Mesenchymal stem cell (in vitro differentiated cells and primary cell): ENCODE measurements at regions not wholly inside any gene's neighbourhood (a gene's known extent, or its start where the extent isn't known, plus 50 kb on each side); places are given as distances from the start of the nearest gene placed in this dataset.

Experiments
- DNase-seq: peaks from one replicate; pipeline ENCODE4 v3.0.0-alpha.2; 2013
- H2AFZ ChIP-seq: one replicate; pipeline ENCODE4 v1.6.1; 2013; ENCODE audit warnings: low read depth, mild to moderate bottlenecking, control low read depth, inconsistent platforms, low read length, moderate library complexity
- H2AK5ac ChIP-seq: 2 replicates; pipeline ENCODE4 v1.6.1; 2013; ENCODE audit warnings: low read length, moderate library complexity, mild to moderate bottlenecking, inconsistent platforms; ENCODE audit not compliant: severe bottlenecking
- H2BK120ac ChIP-seq: one replicate; pipeline ENCODE4 v1.6.1; 2013; ENCODE audit warnings: low read depth, mild to moderate bottlenecking, inconsistent platforms, low read length, moderate library complexity
- H2BK12ac ChIP-seq, 2 experiments: one replicate each; pipeline ENCODE4 v1.6.1; 2013; ENCODE audit warnings: inconsistent platforms in 2 of 2, low read length in 2 of 2, mild to moderate bottlenecking in 2 of 2, moderate library complexity in 2 of 2, control low read depth in 1 of 2
- H2BK15ac ChIP-seq: one replicate; pipeline ENCODE4 v1.6.1; 2013; ENCODE audit warnings: mild to moderate bottlenecking, low read depth, inconsistent platforms; ENCODE audit not compliant: poor library complexity, severe bottlenecking
- H2BK5ac ChIP-seq: 2 replicates; pipeline ENCODE4 v1.6.1; 2013; ENCODE audit warnings: low read depth, mild to moderate bottlenecking, low read length, control low read depth, inconsistent platforms; ENCODE audit not compliant: poor library complexity, severe bottlenecking
- H3K14ac ChIP-seq, 2 experiments: one replicate each; pipeline ENCODE4 v1.6.1; 2013; ENCODE audit warnings: inconsistent platforms in 2 of 2, low read length in 2 of 2, control low read depth in 1 of 2, mild to moderate bottlenecking in 1 of 2, moderate library complexity in 1 of 2
- H3K18ac ChIP-seq, 2 experiments: one replicate each; pipeline ENCODE4 v1.6.1; 2013; ENCODE audit warnings: inconsistent platforms in 2 of 2, low read length in 2 of 2, control low read depth in 1 of 2, low read depth in 1 of 2, mild to moderate bottlenecking in 1 of 2
- H3K23ac ChIP-seq, 2 experiments: one replicate each; pipeline ENCODE4 v1.6.1; 2013; ENCODE audit warnings: inconsistent platforms in 2 of 2, low read length in 2 of 2, mild to moderate bottlenecking in 2 of 2, moderate library complexity in 2 of 2, control low read depth in 1 of 2
- H3K27ac ChIP-seq: 2 replicates; pipeline ENCODE4 v1.5.1; 2013; ENCODE audit warnings: mild to moderate bottlenecking, moderate library complexity, low read length, control low read depth, inconsistent platforms; ENCODE audit not compliant: poor library complexity, severe bottlenecking
- H3K27me3 ChIP-seq, 2 experiments: 2 replicates each; pipeline versions ENCODE4 v1.6.1 to v1.7.0; 2013; ENCODE audit warnings: low read length in 2 of 2, mild to moderate bottlenecking in 2 of 2, moderate library complexity in 2 of 2, control low read depth in 1 of 2, inconsistent platforms in 1 of 2; ENCODE audit not compliant: control insufficient read depth in 1 of 2, insufficient read depth in 1 of 2
- H3K36me3 ChIP-seq, 2 experiments: 2 replicates each; pipeline versions ENCODE4 v1.6.1 to v1.7.0; 2013; ENCODE audit warnings: low read length in 2 of 2, control low read depth in 1 of 2, inconsistent platforms in 1 of 2, low read depth in 1 of 2, mild to moderate bottlenecking in 1 of 2; ENCODE audit not compliant: insufficient read depth in 2 of 2, control insufficient read depth in 1 of 2
- H3K4ac ChIP-seq, 2 experiments: one replicate each; pipeline ENCODE4 v1.6.1; 2013; ENCODE audit warnings: inconsistent platforms in 2 of 2, low read length in 2 of 2, mild to moderate bottlenecking in 2 of 2, moderate library complexity in 2 of 2, control low read depth in 1 of 2, low read depth in 1 of 2
- H3K4me1 ChIP-seq: 2 replicates; pipeline ENCODE4 v1.6.1; 2013; ENCODE audit warnings: low read depth, low read length, control low read depth; ENCODE audit not compliant: control insufficient read depth, insufficient read depth
- H3K4me2 ChIP-seq: 2 replicates; pipeline ENCODE4 v1.6.1; 2013; ENCODE audit warnings: low read length, mild to moderate bottlenecking, inconsistent platforms; ENCODE audit not compliant: poor library complexity, severe bottlenecking
- H3K4me3 ChIP-seq, 2 experiments: 2 replicates each; pipeline versions ENCODE4 v1.5.1 to v1.7.0; 2013; ENCODE audit warnings: low read length in 2 of 2, mild to moderate bottlenecking in 2 of 2, control low read depth in 1 of 2, low read depth in 1 of 2; ENCODE audit not compliant: insufficient read depth in 1 of 2
- H3K79me1 ChIP-seq: replicated peaks from 2 replicates; pipeline ENCODE4 v1.6.1; 2013; ENCODE audit warnings: mild to moderate bottlenecking, control low read depth, low read length, inconsistent platforms; ENCODE audit not compliant: poor library complexity, severe bottlenecking
- H3K9ac ChIP-seq: 2 replicates; pipeline ENCODE4 v1.7.0; 2013; ENCODE audit warnings: mild to moderate bottlenecking, low read length, moderate library complexity
- H3K9me3 ChIP-seq: 2 replicates; pipeline ENCODE4 v1.7.0; 2013; ENCODE audit warnings: mild to moderate bottlenecking, low read length; ENCODE audit not compliant: control insufficient read depth
- H4K8ac ChIP-seq: one replicate; pipeline ENCODE4 v1.6.1; 2013; ENCODE audit warnings: inconsistent platforms, mild to moderate bottlenecking, low read length, moderate library complexity
- H4K91ac ChIP-seq: one replicate; pipeline ENCODE4 v1.6.1; 2013; ENCODE audit warnings: mild to moderate bottlenecking, low read length, inconsistent platforms
- WGBS: methylation state at CpG from one replicate; pipeline ENCODE4 v1.1.7; 2013; ENCODE audit warnings: mixed read lengths; 5-methylcytosine and 5-hydroxymethylcytosine counted together

GRCh38 chr2:19577723-19578122 is 219.3 kb upstream of the OSR1 start:
- Histone ChIP-seq H3K27me3 (no peaks in the 10 kb centered on the region), H3K79me1 (no peaks in the 10 kb centered on the region), H4K91ac (no peak overlapping the region), H2BK120ac (no peak overlapping the region), H2BK12ac (no peak overlapping the region), H2AK5ac (no peak overlapping the region), H3K18ac (peak overlapping the region in 1 of 2 experiments; percentile 8), H2BK15ac (no peak overlapping the region), H4K8ac (no peak overlapping the region), H3K14ac (no peak overlapping the region), H3K23ac (no peak overlapping the region), H2AFZ (no peak overlapping the region), H3K4me3 (no peak overlapping the region), H3K36me3 (no peaks in the 10 kb centered on the region), H3K9ac (peak overlapping the region; percentile 30), H3K4me2 (no peak overlapping the region), H3K9me3 (no peaks in the 10 kb centered on the region), H3K4me1 (peaks cover 16% of the 10 kb centered on the region), H2BK5ac (no peak overlapping the region), H3K27ac (no peak overlapping the region), H3K4ac (no peak overlapping the region)
- peak; percentile 56 for DNase-seq
- WGBS: 62% methylated on average over 2 of the region's 3 CpGs

DNA sequence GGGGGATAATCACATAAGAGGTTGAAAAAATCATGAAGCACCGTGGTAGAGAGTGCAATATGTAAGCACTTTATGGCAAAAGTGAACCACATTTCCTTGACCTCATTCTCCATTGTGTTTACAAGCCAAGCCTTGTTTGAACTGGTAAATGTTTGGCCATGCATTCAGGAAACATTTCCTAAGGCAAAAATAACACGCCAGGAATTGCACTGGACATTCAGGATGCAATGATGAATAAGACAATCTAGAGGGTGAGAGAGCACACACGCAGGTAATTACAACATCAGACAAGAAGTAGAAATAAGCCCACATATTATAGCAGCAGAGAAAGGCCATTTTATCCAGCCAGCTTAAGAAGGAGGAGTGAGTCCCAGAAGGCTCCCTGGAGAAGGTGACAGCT is 218.0 kb upstream of the OSR1 start:
- H3K36me3 ChIP-seq: no peaks in the 10 kb centered on the region
- no peaks in the 10 kb centered on the region for H3K79me1 ChIP-seq
- 88% methylated on average over 3 of the region's 3 CpGs for WGBS
- peaks cover 16% of the 10 kb centered on the region for H3K4me1 ChIP-seq
- no peak overlapping the region for H3K4me2 ChIP-seq
- no peak overlapping the region for H3K14ac ChIP-seq
- H3K27me3 ChIP-seq: peaks cover 0 to 7% of the 10 kb centered on the region in 2 experiments
- H2BK5ac ChIP-seq: no peak overlapping the region
- no peak overlapping the region for H2BK15ac ChIP-seq
- H3K4ac ChIP-seq: peak overlapping the region in 1 of 2 experiments; percentile 13
- H3K9me3 ChIP-seq: no peaks in the 10 kb centered on the region
- H2AFZ ChIP-seq: no peak overlapping the region
- H3K27ac ChIP-seq: no peak overlapping the region
- peak; percentile 30 for DNase-seq
- H2BK120ac ChIP-seq: no peak overlapping the region
- no peak overlapping the region for H2BK12ac ChIP-seq
- H3K9ac ChIP-seq: no peak overlapping the region
- H2AK5ac ChIP-seq: no peak overlapping the region
- no peak overlapping the region for H3K23ac ChIP-seq
- H4K8ac ChIP-seq: no peak overlapping the region
- H3K18ac ChIP-seq: no peak overlapping the region
- no peak overlapping the region for H3K4me3 ChIP-seq
- H4K91ac ChIP-seq: no peak overlapping the region

- Histone ChIP-seq H3K23ac (no peak overlapping the region), H3K9me3 (no peaks in the 10 kb centered on the region), H2AFZ (no peak overlapping the region), H3K4me3 (no peak overlapping the region), H3K27me3 (peaks cover 0 to 8% of the 10 kb centered on the region in 2 experiments), H3K79me1 (no peaks in the 10 kb centered on the region), H2AK5ac (no peak overlapping the region), H2BK12ac (no peak overlapping the region), H2BK15ac (no peak overlapping the region), H3K4ac (no peak overlapping the region), H3K36me3 (no peaks in the 10 kb centered on the region), H2BK5ac (no peak overlapping the region), H3K4me2 (no peak overlapping the region), H3K18ac (no peak overlapping the region), H3K4me1 (peaks cover 15% of the 10 kb centered on the region), H3K27ac (no peak overlapping the region), H4K91ac (no peak overlapping the region), H3K14ac (no peak overlapping the region), H4K8ac (no peak overlapping the region), H2BK120ac (no peak overlapping the region), H3K9ac (peak overlapping the region; percentile 53)
- no peak for DNase-seq
Observed at GRCh38 chr2:19575641-19576040, 217.2 kb upstream of the OSR1 start.

GRCh38 chr2:19574778-19575260 is 216.4 kb upstream of the OSR1 start:
- Histone ChIP-seq H3K27me3 (peaks cover 0 to 8% of the 10 kb centered on the region in 2 experiments), H2AFZ (no peak overlapping the region)
- 27% methylated on average over 5 of the region's 5 CpGs for WGBS

More at GRCh38 chr2:19574778-19575260, 216.4 kb upstream of the OSR1 start:
- no peaks in the 10 kb centered on the region for H3K9me3 ChIP-seq
- H2BK15ac ChIP-seq: no peak overlapping the region
- peak overlapping the region; percentile 36 for H4K8ac ChIP-seq
- peak overlapping the region in 1 of 2 experiments; percentile 24 for H3K4me3 ChIP-seq
- H3K27ac ChIP-seq: peak overlapping the region; percentile 34
- no peak overlapping the region for H2BK5ac ChIP-seq
- H3K4me1 ChIP-seq: peaks cover 10% of the 10 kb centered on the region
- no peak overlapping the region for H3K14ac ChIP-seq
- no peak overlapping the region for H2BK12ac ChIP-seq
- no peaks in the 10 kb centered on the region for H3K36me3 ChIP-seq
- no peak overlapping the region for H3K23ac ChIP-seq
- no peaks in the 10 kb centered on the region for H3K79me1 ChIP-seq
- H3K9ac ChIP-seq: peak overlapping the region; percentile 53
- H3K18ac ChIP-seq: peak overlapping the region; percentile 41 to 55
- no peak overlapping the region for H2BK120ac ChIP-seq
- DNase-seq: peak; percentile 79
- H3K4ac ChIP-seq: no peak overlapping the region
- no peak overlapping the region for H2AK5ac ChIP-seq
- H3K4me2 ChIP-seq: no peak overlapping the region
- peak overlapping the region; percentile 70 for H4K91ac ChIP-seq
